C4-2B (cell line): ENCODE measurements at regions not wholly inside any gene's neighbourhood (a gene's known extent, or its start where the extent isn't known, plus 50 kb on each side); places are given as distances from the start of the nearest gene placed in this dataset.

ENCODE experiments used
- H3K27ac ChIP-seq: fragments of 450-650 bp; 2 replicates; pipeline ENCODE4 v1.5.1; 2017
- CTCF ChIP-seq: fragments of 450-650 bp; conservative IDR thresholded peaks from 2 replicates; pipeline ENCODE4 v1.5.1; 2017; ENCODE audit warnings: mild to moderate bottlenecking
- ZFX ChIP-seq: fragments of 450-650 bp; IDR thresholded peaks from 2 replicates; pipeline ENCODE4 v1.6.1; 2017

GRCh38 chr16:87132361-87133014 is 184.7 kb downstream of the C16orf95 start:
- H3K27ac ChIP-seq = no peak overlapping the region

GRCh38 chr16:87133112-87133850 is 183.9 kb downstream of the C16orf95 start:
- TF ChIP-seq CTCF (no peak), ZFX (no peak)
- no peak overlapping the region for H3K27ac ChIP-seq

More at GRCh38 chr16:87132361-87133014, 184.7 kb downstream of the C16orf95 start:
- no peak for TF ChIP-seq ZFX
- no peak for TF ChIP-seq CTCF

DNA sequence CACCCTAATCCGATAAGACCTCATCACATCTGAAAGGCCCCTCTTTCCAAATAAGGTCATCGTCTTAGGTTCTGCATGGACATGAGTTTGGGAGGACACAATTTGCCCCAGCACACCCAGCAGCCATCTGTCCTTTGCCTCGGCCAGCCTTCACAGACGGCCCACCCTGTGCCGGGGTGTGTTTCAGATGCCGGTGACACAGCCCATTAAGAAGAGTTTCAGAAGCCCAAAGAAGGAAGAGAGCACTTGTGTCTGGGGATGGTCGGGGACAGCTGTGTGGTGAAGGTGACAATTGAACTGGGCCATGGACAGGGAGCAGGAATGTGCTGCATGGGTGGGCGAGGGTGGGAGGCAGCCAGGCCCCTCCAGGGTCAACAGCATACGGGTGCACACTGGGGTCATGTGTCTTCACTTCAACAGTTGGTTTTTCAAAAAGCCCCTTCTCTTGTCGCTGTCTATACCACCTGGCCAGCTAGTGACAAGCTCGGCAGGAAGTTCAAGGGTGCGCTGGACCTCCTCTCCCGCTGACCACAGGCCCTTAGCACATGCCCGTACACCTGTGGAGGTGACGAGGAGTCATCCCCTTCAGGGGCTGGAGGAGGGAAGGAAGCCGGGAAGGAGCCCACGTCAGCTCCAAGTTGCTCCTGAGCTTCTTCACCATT is 183.1 kb downstream of the C16orf95 start:
- TF ChIP-seq CTCF (no peak), ZFX (no peak)
- no peak overlapping the region for H3K27ac ChIP-seq

DNA sequence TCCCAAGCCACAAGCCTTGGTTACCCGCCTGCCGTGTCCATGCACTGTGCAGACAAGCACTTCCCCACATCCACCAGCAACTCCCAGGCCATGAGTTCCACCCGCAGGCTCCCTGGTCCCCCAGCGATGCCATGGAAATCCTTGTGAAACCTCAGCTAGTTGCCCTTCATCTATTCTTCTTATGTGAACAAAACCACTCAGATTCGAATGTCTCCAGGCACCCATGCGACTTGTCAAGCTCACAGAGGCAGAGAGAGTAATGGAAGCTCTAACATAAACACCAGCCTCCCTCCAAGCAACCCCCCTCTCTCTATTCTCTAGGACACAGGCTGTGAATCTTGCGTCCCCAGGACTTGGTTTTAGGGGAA is 182.6 kb downstream of the C16orf95 start:
- no peak overlapping the region for H3K27ac ChIP-seq
- TF ChIP-seq ZFX = no peak
- no peak for TF ChIP-seq CTCF

DNA sequence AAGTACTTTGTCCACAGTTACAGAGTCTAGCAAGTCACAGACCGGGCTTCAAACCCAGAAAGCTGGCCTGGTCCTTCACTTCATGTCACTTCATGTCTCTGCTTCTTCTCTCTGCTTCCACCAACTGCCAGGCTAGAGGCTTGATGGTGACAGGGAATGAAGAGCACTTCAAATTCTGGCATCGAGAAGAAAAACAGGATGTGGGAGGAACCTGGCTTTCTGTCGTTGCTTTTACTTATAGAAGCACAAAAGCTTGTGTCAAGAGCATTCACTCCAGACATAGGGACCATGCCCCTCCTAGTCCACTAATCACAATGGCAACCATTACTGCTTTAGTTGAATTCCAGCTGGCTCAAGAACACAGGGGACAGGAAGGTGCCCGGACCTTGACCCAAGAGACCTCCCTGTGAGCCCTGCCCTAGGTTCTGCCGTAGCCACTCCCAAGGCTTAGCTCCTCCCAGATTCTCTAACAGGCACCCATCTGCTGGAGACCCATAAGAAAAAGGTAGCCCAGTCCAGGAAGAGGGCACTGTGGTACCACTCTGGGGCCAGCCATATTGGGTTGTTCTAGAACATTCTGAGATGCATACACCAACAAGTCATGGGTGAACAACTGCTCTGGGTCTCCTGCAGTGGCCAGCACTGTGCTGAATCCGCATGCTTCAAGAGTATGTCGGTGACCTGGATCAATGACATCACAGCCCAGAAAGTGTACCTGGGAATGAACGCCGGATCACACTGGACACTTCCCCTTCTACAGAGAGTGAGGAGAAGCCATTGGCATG is 181.8 kb downstream of the C16orf95 start:
- TF ChIP-seq CTCF (no peak), ZFX (no peak)
- H3K27ac ChIP-seq = no peak overlapping the region

GRCh38 chr16:87138316-87138715 is 178.9 kb downstream of the C16orf95 start:
- H3K27ac ChIP-seq = no peak overlapping the region
- no peak for TF ChIP-seq ZFX
- no peak for TF ChIP-seq CTCF
